Psoas muscle (tissue), 7 donors: ENCODE measurements at regions not wholly inside any gene's neighbourhood (a gene's known extent, or its start where the extent isn't known, plus 50 kb on each side); places are given as distances from the start of the nearest gene placed in this dataset.

Experiments used
- ATAC-seq, 4 donors: fragments of 200-7000 bp; cut with Tn5 transposase; one replicate each; pipeline ENCODE4 v1.9.1; 2020; ENCODE audit warnings: moderate library complexity in 3 of 4, mild to moderate bottlenecking in 2 of 4
- DNase-seq, 2 donors: peaks; one replicate each; pipeline ENCODE4 v3.0.0-alpha.2; 2020
- H3K27ac ChIP-seq: fragments of 200-600 bp; one replicate; pipeline ENCODE4 v1.8.0; 2022
- H3K27me3 ChIP-seq, 3 donors: fragments of 200-600 bp in 1 of 3; one replicate each; pipeline versions ENCODE4 v1.6.1 to v1.8.0; 2013 to 2022; ENCODE audit warnings: low read length in 2 of 3, mild to moderate bottlenecking in 2 of 3, moderate library complexity in 1 of 3; ENCODE audit not compliant: insufficient read depth in 3 of 3
- H3K36me3 ChIP-seq, 2 donors: fragments of 200-600 bp in 1 of 2; one replicate each; pipeline versions ENCODE4 v1.6.1 to v1.8.0; 2013 to 2022; ENCODE audit warnings: low read depth in 1 of 2, mild to moderate bottlenecking in 1 of 2, moderate library complexity in 1 of 2; ENCODE audit not compliant: insufficient read depth in 1 of 2
- H3K4me1 ChIP-seq: fragments of 200-600 bp; one replicate; pipeline ENCODE4 v1.8.0; 2022
- H3K4me3 ChIP-seq: fragments of 200-600 bp; one replicate; pipeline ENCODE4 v1.8.0; 2022; ENCODE audit warnings: mild to moderate bottlenecking
- H3K9me3 ChIP-seq: fragments of 200-600 bp; one replicate; pipeline ENCODE4 v1.8.0; 2022
- CTCF ChIP-seq: fragments of 200-600 bp; IDR thresholded peaks from one replicate; pipeline ENCODE4 v1.8.0; 2022; ENCODE audit warnings: antibody characterized with exemption
- WGBS, 3 donors: extraction: QIAGEN DNeasy Blood & Tissue Kit; methylation state at CpG; one replicate each; pipeline versions ENCODE4 v1.1.6 to v1.1.7; 2013; 5-methylcytosine and 5-hydroxymethylcytosine counted together
- intact Hi-C, 2 donors: fragments of 100-400 bp; cut with DNase I; formaldehyde crosslinking; loops; one replicate each; pipeline versions ENCODE4 v1.11.0 to v1.14.2; 2022
- donor health status: healthy with polysubstance abuse.
- donor health status: DM: no; HTN: no; CAD: no; lungs with moderate emphysema.
- donor health status: Bipolar disorder and iron deficiency.
- donor health status: healthy.
- donor health status: DM: yes; HTN: yes; CAD: no.
- donor health status: DM: no; HTN: no; CAD: no.
- donor health status: DM: yes; HTN: yes; CAD: no.

- DNase-seq (no peak), ATAC-seq (no peak)
- intact Hi-C loops, result no loop called here
- Histone ChIP-seq H3K4me1 (no peaks in the 10 kb centered on the region), H3K27me3 (peaks cover 0 to 2% (median 0%) of the 10 kb centered on the region in 3 donors), H3K4me3 (no peak overlapping the region), H3K27ac (no peak overlapping the region), H3K36me3 (no peaks in the 10 kb centered on the region), H3K9me3 (no peaks in the 10 kb centered on the region)
- TF ChIP-seq CTCF, result no peak
These were observed 1304.8 kb downstream of the HACE1 start for GRCh38 chr6:103554911-103555310.

GRCh38 chr6:103538381-103538780, 1321.3 kb downstream of the HACE1 start:
- H3K4me1 ChIP-seq, result no peaks in the 10 kb centered on the region
- no peak for TF ChIP-seq CTCF
- ATAC-seq (no peak), DNase-seq (no peak)
- no peak overlapping the region for H3K27ac ChIP-seq
- H3K36me3 ChIP-seq, result no peaks in the 10 kb centered on the region
- H3K4me3 ChIP-seq, result no peak overlapping the region
- intact Hi-C loops, result no loop called here
- WGBS, 3 donors, result 41 to 49% (median 45%) methylated on average over 1 of the region's 1 CpG
- no peaks in the 10 kb centered on the region for H3K27me3 ChIP-seq
- no peaks in the 10 kb centered on the region for H3K9me3 ChIP-seq

GRCh38 chr6:103534814-103535213, 1324.9 kb downstream of the HACE1 start:
- H3K9me3 ChIP-seq, result no peaks in the 10 kb centered on the region
- 55 to 69% (median 60%) methylated on average over 2 of the region's 2 CpGs for WGBS, 3 donors
- no peak for TF ChIP-seq CTCF
- H3K4me3 ChIP-seq, result no peak overlapping the region
- no peaks in the 10 kb centered on the region for H3K4me1 ChIP-seq
- no peaks in the 10 kb centered on the region for H3K27me3 ChIP-seq
- no peaks in the 10 kb centered on the region for H3K36me3 ChIP-seq
- ATAC-seq (no peak), DNase-seq (no peak)
- intact Hi-C loops, result no loop called here
- no peak overlapping the region for H3K27ac ChIP-seq

- Histone ChIP-seq H3K36me3 (no peaks in the 10 kb centered on the region), H3K9me3 (no peaks in the 10 kb centered on the region), H3K4me1 (no peaks in the 10 kb centered on the region), H3K27me3 (no peaks in the 10 kb centered on the region), H3K27ac (no peak overlapping the region), H3K4me3 (no peak overlapping the region)
- 43 to 78% (median 70%) methylated on average over 1 of the region's 1 CpG for WGBS, 3 donors
- no peak for ATAC-seq
- DNase-seq, result no peak
- intact Hi-C loops, result no loop called here
- TF ChIP-seq CTCF, result no peak
These were observed 1325.6 kb downstream of the HACE1 start for GRCh38 chr6:103534095-103534494.

- Histone ChIP-seq H3K27ac (no peak overlapping the region), H3K27me3 (no peaks in the 10 kb centered on the region), H3K9me3 (no peaks in the 10 kb centered on the region), H3K4me3 (no peak overlapping the region), H3K36me3 (no peaks in the 10 kb centered on the region), H3K4me1 (no peaks in the 10 kb centered on the region)
- ATAC-seq, result no peak
- WGBS, 3 donors, result 88 to 92% (median 91%) methylated on average over 8 of the region's 8 CpGs
- no peak for TF ChIP-seq CTCF
- intact Hi-C loops, result no loop called here
- no peak for DNase-seq
These were observed 1337.7 kb downstream of the HACE1 start for GRCh38 chr6:103522045-103522444.
